HEK293 (cell line): ENCODE measurements at regions not wholly inside any gene's neighbourhood (a gene's known extent, or its start where the extent isn't known, plus 50 kb on each side); places are given as distances from the start of the nearest gene placed in this dataset.

Experiments used
- CTCF ChIA-PET: fragments of 350-600 bp; formaldehyde crosslinking; extraction: SDS; loops from one replicate; lab custom pipeline; 2021; ENCODE audit warnings: antibody characterized with exemption; lab: Yijun Ruan, JAX
- POLR2A ChIA-PET: fragments of 300-600 bp; formaldehyde crosslinking; extraction: SDS; loops from one replicate; lab custom pipeline; 2020; ENCODE audit warnings: antibody characterized with exemption, inconsistent platforms; lab: Yijun Ruan, JAX
- H3K27ac ChIP-seq: fragments of 200-500 bp; sonication (Bioruptor generic); 2 replicates; pipeline ENCODE4 v1.5.1; 2014; ENCODE audit warnings: low read depth, low read length, control low read depth, inconsistent platforms; ENCODE audit errors: extremely low read depth
- H3K36me3 ChIP-seq, 2 experiments: fragments of 200-500 bp in 1 of 2; sonication (Bioruptor generic) in 1 of 2; 1 replicate in 1 of 2; 2 replicates in 1 of 2; pipeline ENCODE4 v1.5.1; 2014 to 2017; ENCODE audit warnings: inconsistent platforms in 2 of 2, low read length in 2 of 2; ENCODE audit not compliant: control insufficient read depth in 2 of 2, insufficient read depth in 1 of 2
- H3K4me1 ChIP-seq: fragments of 200-500 bp; sonication (Bioruptor generic); 2 replicates; pipeline ENCODE4 v1.5.1; 2014; ENCODE audit warnings: mild to moderate bottlenecking, low read length, inconsistent platforms; ENCODE audit not compliant: control insufficient read depth, insufficient read depth
- H3K4me3 ChIP-seq: 2 replicates; pipeline ENCODE4 v1.5.1; 2011; ENCODE audit warnings: low read depth, mild to moderate bottlenecking, control low read depth, low read length, moderate library complexity
- H3K9me3 ChIP-seq: fragments of 200-500 bp; sonication (Bioruptor generic); 2 replicates; pipeline ENCODE4 v1.5.1; 2014; ENCODE audit warnings: low read depth, low read length, inconsistent platforms; ENCODE audit not compliant: control insufficient read depth, insufficient read depth
- INSM2 ChIP-seq: fragments of 450-650 bp; formaldehyde crosslinking; IDR thresholded peaks from 2 replicates; pipeline ENCODE4 v1.5.1; 2016; ENCODE audit warnings: missing biosample characterization, missing genetic modification characterization
- MZF1 ChIP-seq: fragments of 450-650 bp; formaldehyde crosslinking; IDR thresholded peaks from 2 replicates; pipeline ENCODE4 v1.5.1; 2017; ENCODE audit warnings: missing biosample characterization, missing genetic modification characterization, borderline replicate concordance
- OSR2 ChIP-seq: fragments of 450-650 bp; formaldehyde crosslinking; IDR thresholded peaks from 2 replicates; pipeline ENCODE4 v1.5.1; 2016; ENCODE audit warnings: missing biosample characterization, missing genetic modification characterization
- PRDM2 ChIP-seq: fragments of 450-650 bp; formaldehyde crosslinking; IDR thresholded peaks from 2 replicates; pipeline ENCODE4 v1.5.1; 2016; ENCODE audit warnings: missing biosample characterization, missing genetic modification characterization, borderline replicate concordance
- REPIN1 ChIP-seq: fragments of 450-650 bp; formaldehyde crosslinking; IDR thresholded peaks from 2 replicates; pipeline ENCODE4 v1.5.1; 2017; ENCODE audit warnings: missing biosample characterization, missing genetic modification characterization, low read depth
- ZBTB26 ChIP-seq: fragments of 450-650 bp; formaldehyde crosslinking; optimal IDR thresholded peaks from 2 replicates; pipeline ENCODE3; 2016; ENCODE audit warnings: missing biosample characterization, mild to moderate bottlenecking, missing genetic modification characterization
- ZBTB7A ChIP-seq: fragments of 450-650 bp; formaldehyde crosslinking; IDR thresholded peaks from 2 replicates; pipeline ENCODE4 v1.5.1; 2016; ENCODE audit warnings: low read depth, missing biosample characterization, missing genetic modification characterization
- ZNF10 ChIP-seq: fragments of 450-650 bp; formaldehyde crosslinking; IDR thresholded peaks from 2 replicates; pipeline ENCODE4 v1.5.1; 2017; ENCODE audit warnings: missing biosample characterization, missing genetic modification characterization
- ZNF148 ChIP-seq: fragments of 450-650 bp; formaldehyde crosslinking; IDR thresholded peaks from 2 replicates; pipeline ENCODE4 v1.5.0; 2017; ENCODE audit warnings: missing biosample characterization, missing genetic modification characterization, borderline replicate concordance
- ZNF223 ChIP-seq: fragments of 450-650 bp; formaldehyde crosslinking; IDR thresholded peaks from 2 replicates; pipeline ENCODE4 v1.5.1; 2016; ENCODE audit warnings: missing biosample characterization, missing genetic modification characterization
- ZNF280C ChIP-seq: fragments of 450-650 bp; formaldehyde crosslinking; IDR thresholded peaks from 2 replicates; pipeline ENCODE4 v1.5.1; 2016; ENCODE audit warnings: missing biosample characterization, missing genetic modification characterization
- ZNF292 ChIP-seq: fragments of 450-650 bp; formaldehyde crosslinking; IDR thresholded peaks from 2 replicates; pipeline ENCODE4 v1.5.1; 2016; ENCODE audit warnings: low read depth, missing biosample characterization, missing genetic modification characterization, borderline replicate concordance
- ZNF514 ChIP-seq: fragments of 450-650 bp; formaldehyde crosslinking; IDR thresholded peaks from 2 replicates; pipeline ENCODE4 v1.5.1; 2016; ENCODE audit warnings: missing biosample characterization, missing genetic modification characterization
- ZNF549 ChIP-seq: fragments of 450-650 bp; IDR thresholded peaks from 2 replicates; pipeline ENCODE4 v1.5.1; 2018; ENCODE audit warnings: missing biosample characterization, missing genetic modification characterization, mild to moderate bottlenecking, inconsistent platforms, moderate library complexity
- ZNF664 ChIP-seq: fragments of 450-650 bp; formaldehyde crosslinking; IDR thresholded peaks from 2 replicates; pipeline ENCODE4 v1.5.1; 2016; ENCODE audit warnings: missing biosample characterization, missing genetic modification characterization
- ZNF76 ChIP-seq: fragments of 450-650 bp; formaldehyde crosslinking; IDR thresholded peaks from 2 replicates; pipeline ENCODE4; 2016; ENCODE audit warnings: low read depth, missing biosample characterization, missing genetic modification characterization, borderline replicate concordance
- ZNF843 ChIP-seq: fragments of 450-650 bp; formaldehyde crosslinking; IDR thresholded peaks from 2 replicates; pipeline ENCODE4 v1.5.1; 2016; ENCODE audit warnings: missing biosample characterization, missing genetic modification characterization
- TF ChIP-seq, protein P1 (sequence below): fragments of 450-650 bp; formaldehyde crosslinking; IDR thresholded peaks from 2 replicates; pipeline ENCODE4 v1.5.1; 2017; ENCODE audit warnings: missing biosample characterization, missing genetic modification characterization
- TF ChIP-seq, protein P2 (sequence below): fragments of 450-650 bp; IDR thresholded peaks from 2 replicates; pipeline ENCODE4 v1.5.1; 2018; ENCODE audit warnings: missing biosample characterization, mild to moderate bottlenecking, missing genetic modification characterization

DNA sequence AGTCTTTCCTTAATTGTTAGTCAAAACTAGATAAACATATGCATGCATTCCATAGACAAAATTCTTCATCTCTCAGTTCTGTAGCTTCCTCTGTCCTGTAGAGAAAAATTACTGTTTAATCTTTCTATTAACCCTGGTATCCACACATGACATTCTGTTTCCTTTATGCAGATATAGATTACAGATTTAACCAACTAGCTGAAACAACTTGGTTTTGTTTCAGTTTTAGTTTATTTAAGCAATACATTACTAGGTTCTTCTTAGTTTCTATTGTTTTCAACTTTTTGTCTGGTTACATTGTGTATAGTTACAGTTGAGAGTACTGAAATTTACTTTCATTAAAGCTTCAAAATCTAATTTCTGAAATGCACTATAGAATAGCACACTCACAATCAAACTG lies 933.9 kb upstream of the EPHA5 start (continued):
- TF ChIP-seq ZBTB7A (no peak), ZNF280C (tag by site-specific recombination) (no peak), ZBTB26 (tag by site-specific recombination) (no peak), MZF1 (tag by site-specific recombination) (no peak), OSR2 (tag by site-specific recombination) (no peak), PRDM2 (tag by site-specific recombination) (no peak), ZNF223 (no peak), ZNF292 (no peak), REPIN1 (tag by site-specific recombination) (no peak)
- TF ChIP-seq, protein P1, sequence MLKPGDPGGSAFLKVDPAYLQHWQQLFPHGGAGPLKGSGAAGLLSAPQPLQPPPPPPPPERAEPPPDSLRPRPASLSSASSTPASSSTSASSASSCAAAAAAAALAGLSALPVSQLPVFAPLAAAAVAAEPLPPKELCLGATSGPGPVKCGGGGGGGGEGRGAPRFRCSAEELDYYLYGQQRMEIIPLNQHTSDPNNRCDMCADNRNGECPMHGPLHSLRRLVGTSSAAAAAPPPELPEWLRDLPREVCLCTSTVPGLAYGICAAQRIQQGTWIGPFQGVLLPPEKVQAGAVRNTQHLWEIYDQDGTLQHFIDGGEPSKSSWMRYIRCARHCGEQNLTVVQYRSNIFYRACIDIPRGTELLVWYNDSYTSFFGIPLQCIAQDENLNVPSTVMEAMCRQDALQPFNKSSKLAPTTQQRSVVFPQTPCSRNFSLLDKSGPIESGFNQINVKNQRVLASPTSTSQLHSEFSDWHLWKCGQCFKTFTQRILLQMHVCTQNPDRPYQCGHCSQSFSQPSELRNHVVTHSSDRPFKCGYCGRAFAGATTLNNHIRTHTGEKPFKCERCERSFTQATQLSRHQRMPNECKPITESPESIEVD (tag by site-specific recombination) = no peak

GRCh38 chr4:66602622-66603021 lies 932.3 kb upstream of the EPHA5 start:
- Histone ChIP-seq H3K4me1 (no peaks in the 10 kb centered on the region), H3K4me3 (no peak overlapping the region), H3K27ac (no peak overlapping the region), H3K36me3 (no peaks in the 10 kb centered on the region), H3K9me3 (no peaks in the 10 kb centered on the region)
- POLR2A ChIA-PET = no interaction called here
- CTCF ChIA-PET = no interaction called here
- TF ChIP-seq, protein P2, sequence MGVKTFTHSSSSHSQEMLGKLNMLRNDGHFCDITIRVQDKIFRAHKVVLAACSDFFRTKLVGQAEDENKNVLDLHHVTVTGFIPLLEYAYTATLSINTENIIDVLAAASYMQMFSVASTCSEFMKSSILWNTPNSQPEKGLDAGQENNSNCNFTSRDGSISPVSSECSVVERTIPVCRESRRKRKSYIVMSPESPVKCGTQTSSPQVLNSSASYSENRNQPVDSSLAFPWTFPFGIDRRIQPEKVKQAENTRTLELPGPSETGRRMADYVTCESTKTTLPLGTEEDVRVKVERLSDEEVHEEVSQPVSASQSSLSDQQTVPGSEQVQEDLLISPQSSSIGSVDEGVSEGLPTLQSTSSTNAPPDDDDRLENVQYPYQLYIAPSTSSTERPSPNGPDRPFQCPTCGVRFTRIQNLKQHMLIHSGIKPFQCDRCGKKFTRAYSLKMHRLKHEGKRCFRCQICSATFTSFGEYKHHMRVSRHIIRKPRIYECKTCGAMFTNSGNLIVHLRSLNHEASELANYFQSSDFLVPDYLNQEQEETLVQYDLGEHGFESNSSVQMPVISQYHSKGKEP (tag by site-specific recombination) = no peak
- TF ChIP-seq ZNF10 (tag by site-specific recombination) (no peak), ZNF76 (no peak), ZNF664 (tag by site-specific recombination) (no peak), ZNF843 (tag by site-specific recombination) (no peak), ZNF514 (no peak), ZNF148 (tag by site-specific recombination) (no peak), ZNF549 (tag by site-specific recombination) (no peak), INSM2 (tag by site-specific recombination) (no peak)
